ENCODE measurements at regions not wholly inside any gene's neighbourhood (a gene's known extent, or its start where the extent isn't known, plus 50 kb on each side); places are given as distances from the start of the nearest gene placed in this dataset.

GRCh38 chr1:147451628-147452027 lies 89.7 kb upstream of the BCL9 start:
- Histone ChIP-seq H3K27ac (no peak overlapping the region), H3K4me3 (no peak overlapping the region)

- Histone ChIP-seq H3K27ac (no peak overlapping the region), H3K4me3 (no peak overlapping the region)
These were observed 88.5 kb upstream of the BCL9 start for GRCh38 chr1:147452809-147453208.

DNA sequence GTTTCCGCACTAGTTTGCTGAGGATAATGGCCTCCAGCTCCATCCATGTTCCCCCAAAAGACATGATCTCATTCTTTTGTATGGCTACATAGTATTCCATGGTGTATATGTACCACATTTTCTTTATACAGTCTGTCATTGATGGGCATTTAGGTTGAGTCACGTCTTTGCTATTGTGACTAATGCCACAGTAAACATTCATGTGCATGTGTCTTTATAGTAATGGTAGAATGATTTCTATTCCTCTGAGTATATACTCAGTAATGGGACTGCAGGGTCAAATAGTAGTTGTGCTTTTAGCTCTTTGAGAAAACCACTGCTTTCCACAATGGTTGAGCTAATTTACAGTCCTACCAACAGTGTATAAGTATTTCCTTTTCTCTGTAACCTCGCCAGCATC lies 78.3 kb upstream of the BCL9 start:
- no peak overlapping the region for H3K27ac ChIP-seq
- no peak overlapping the region for H3K4me3 ChIP-seq

- H3K4me3 ChIP-seq = no peak overlapping the region
- H3K27ac ChIP-seq = no peak overlapping the region
These were observed 74.8 kb upstream of the BCL9 start for GRCh38 chr1:147466543-147466942.

GRCh38 chr1:147470079-147470478 lies 71.2 kb upstream of the BCL9 start:
- Histone ChIP-seq H3K27ac (no peak overlapping the region), H3K4me3 (no peak overlapping the region)

GRCh38 chr1:147472489-147472888 lies 68.8 kb upstream of the BCL9 start:
- H3K27ac ChIP-seq = peak overlapping the region in 2 of 21 experiments; percentile 43 to 73
- H3K4me3 ChIP-seq = no peak overlapping the region

- Histone ChIP-seq H3K4me3 (no peak overlapping the region), H3K27ac (peak overlapping the region in 2 of 21 experiments; percentile 43 to 73)
These were observed 68.2 kb upstream of the BCL9 start for GRCh38 chr1:147472966-147473732.

DNA sequence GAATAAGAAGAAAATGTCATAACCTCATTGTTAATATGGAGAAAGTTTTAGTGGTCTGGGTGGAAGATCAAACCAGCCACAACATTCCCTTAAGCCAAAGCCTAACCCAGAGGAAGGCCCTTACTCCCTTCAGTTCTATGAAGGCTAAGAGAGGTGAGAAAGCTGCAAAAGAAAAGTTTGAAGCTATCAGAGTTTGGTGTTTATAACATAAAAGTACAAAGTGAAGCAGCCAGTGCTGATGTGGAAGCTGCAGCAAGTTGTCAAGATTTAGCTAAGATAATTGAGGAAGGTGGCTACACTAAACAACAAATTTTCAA lies 67.6 kb upstream of the BCL9 start:
- Histone ChIP-seq H3K4me3 (no peak overlapping the region), H3K27ac (peak overlapping the region in 1 of 21 experiments; percentile 26)

DNA sequence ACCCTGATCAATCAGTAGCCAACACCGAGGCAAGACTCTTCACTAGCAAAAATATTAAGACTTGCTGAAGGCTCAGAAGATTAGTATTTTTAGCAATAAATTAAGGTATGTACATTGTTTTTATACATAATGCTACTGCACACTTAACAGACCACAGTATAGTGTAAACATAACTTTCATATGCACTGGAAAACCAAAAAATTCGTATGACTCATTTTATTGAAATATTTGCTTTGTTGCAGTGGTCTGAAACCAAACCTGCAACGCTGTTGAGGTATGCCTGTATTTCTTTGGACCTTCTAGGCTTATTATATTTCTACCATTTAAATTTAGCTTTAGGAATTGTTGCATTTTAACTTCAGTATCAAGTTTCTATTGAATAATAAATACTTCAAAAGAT lies 65.8 kb upstream of the BCL9 start:
- Histone ChIP-seq H3K4me3 (no peak overlapping the region), H3K27ac (no peak overlapping the region)

GRCh38 chr1:147478521-147478920 lies 62.8 kb upstream of the BCL9 start:
- no peak overlapping the region for H3K4me3 ChIP-seq
- H3K27ac ChIP-seq = no peak overlapping the region

DNA sequence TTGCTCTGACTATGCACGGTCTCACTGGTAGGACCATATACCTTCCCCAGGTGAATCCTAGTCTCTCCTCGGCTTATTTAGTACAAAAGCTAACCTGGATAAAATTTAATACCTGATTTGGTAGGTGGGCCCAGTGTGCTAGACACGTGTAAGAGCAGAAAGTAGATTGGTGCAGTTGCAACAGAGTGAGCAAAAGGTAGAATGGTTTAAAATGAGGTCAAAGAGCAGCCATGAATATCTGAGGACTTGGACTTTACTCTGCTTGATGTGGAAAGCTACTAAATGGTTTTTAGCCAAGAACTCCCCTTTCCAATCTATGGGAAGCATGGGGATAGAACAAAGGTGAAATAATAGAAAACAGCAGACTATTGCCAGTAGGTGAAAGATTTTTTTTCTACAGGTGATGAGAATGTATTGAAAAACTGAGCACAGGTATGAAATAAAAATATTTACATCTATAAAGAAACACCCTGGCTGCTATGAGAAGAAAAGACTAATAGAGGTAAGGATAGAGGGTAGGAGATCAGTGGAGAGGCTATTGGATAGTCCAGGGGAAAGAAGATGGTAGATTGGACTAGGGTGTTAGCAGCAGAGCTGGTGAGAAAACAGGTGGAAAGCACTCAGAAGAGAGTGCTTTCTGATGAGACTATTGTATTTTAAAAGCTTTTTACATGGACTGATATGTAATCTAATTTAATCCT lies 61.3 kb upstream of the BCL9 start:
- Histone ChIP-seq H3K27ac (no peak overlapping the region), H3K4me3 (no peak overlapping the region)

- Histone ChIP-seq H3K27ac (no peak overlapping the region), H3K4me3 (no peak overlapping the region)
These were observed 60.8 kb upstream of the BCL9 start for GRCh38 chr1:147480565-147480935.

DNA sequence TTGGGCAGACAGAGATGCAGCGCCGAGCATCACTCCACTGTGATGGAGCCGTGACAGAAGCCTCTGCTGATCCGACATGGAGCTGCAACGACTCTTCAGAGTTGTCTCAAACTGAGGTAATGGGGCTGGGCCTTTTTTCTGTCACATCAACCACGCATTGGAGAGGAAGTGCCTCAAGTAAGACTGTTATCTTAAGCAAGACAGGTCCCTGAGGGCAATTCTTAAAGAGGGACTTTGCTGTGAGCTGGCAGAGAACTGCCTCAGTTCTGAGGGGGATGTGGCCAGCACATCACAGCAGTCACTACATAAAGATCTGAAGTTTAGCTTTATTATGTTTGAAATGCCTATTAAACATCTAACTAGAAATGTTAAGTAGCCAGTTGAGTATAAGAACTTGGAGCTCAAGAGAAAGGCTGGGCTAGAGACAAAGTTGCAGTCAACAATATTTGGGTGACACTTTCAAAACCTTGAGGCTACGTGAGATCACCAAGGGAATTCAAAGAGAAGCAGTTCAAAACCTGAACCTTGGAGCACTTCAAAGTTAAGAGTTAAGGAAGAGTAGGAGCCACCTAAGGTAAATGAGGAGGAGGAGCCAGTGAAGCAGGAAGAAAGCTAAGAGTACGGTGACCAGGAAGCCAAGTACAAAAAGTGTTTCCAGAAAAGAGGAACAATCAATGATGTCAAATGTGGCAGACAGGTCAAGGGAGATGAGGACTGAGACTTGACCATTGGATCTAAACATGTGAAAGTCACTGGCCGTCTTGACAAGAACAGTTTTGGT lies 54.2 kb upstream of the BCL9 start:
- H3K4me3 ChIP-seq = no peak overlapping the region
- no peak overlapping the region for H3K27ac ChIP-seq

DNA sequence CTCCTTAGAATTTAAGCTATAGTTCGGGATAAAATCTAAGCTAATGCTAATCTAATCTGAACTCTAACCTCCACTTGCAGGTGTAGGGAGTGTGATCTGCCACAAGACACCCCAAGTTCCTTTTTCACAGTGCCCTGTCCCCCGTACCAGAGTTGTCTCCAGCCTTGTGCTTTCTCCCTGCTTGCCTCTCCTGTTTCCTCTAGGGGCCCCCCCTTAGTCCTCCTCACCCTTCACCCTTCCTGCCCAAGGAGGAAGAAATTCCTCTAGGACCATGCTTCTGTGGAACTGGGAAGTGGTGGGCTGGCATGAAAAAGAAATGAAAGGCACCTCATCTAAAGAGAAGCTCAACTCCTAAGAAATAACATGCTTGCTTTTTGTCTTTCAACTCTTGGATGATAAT lies 50.2 kb upstream of the BCL9 start:
- H3K4me3 ChIP-seq = no peak overlapping the region
- H3K27ac ChIP-seq = no peak overlapping the region

Data from skin epidermis (tissue), 12 donors.